GM12892 (cell line): ENCODE measurements at regions not wholly inside any gene's neighbourhood (a gene's known extent, or its start where the extent isn't known, plus 50 kb on each side); places are given as distances from the start of the nearest gene placed in this dataset.

Experiments
- POLR2A ChIP-seq: IDR thresholded peaks from 2 replicates; pipeline ENCODE4 v1.6.1; 2011; ENCODE audit warnings: low read depth, low read length, control low read depth
- TAF1 ChIP-seq: IDR thresholded peaks from 2 replicates; pipeline ENCODE4 v1.6.1; 2011; ENCODE audit warnings: low read depth, mild to moderate bottlenecking, control low read depth, low read length, borderline replicate concordance

GRCh38 chr6:113486199-113486598 lies 370.9 kb upstream of the MARCKS start:
- no peak for TF ChIP-seq POLR2A
- no peak for TF ChIP-seq TAF1
